ENCODE measurements at regions not wholly inside any gene's neighbourhood (a gene's known extent, or its start where the extent isn't known, plus 50 kb on each side); places are given as distances from the start of the nearest gene placed in this dataset.
"Not testable (repeated sequence)": the region's sequence is repeated elsewhere in the genome, so short reads cannot be mapped to it uniquely, and the experiment has no call there.

DNA sequence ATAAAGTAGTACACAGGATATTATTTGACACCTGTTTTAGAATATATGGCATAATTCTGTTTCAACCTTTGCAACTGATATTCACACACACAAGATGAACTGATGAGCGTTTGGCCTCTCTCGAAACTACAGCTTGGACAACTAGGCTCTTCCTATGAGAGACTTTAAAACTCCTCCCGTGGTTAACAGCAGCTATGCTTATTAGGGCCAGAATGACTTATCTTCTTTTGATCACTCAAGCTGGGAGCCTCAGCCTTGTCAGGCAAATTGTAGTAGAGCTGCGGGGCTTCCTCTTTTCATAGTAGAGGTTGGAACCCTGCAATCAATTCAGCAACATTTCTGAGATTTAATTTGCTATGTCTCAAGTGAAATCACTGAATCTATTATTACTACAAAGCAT, 381.3 kb upstream of the ANKRD20A1 start:
- DNase-seq; H3K9me3 ChIP-seq; H3K27ac Mint-ChIP-seq; CTCF ChIA-PET; POLR2A ChIA-PET; H3K4me3 ChIP-seq (ENCODE audit: control insufficient read depth in 1 of 2, extremely low read depth in 1 of 2, low read length in 1 of 2); ATAC-seq (replicated peaks in 1 of 4); H3K27ac ChIP-seq (ENCODE audit: low read length); H3K4me3 Mint-ChIP-seq; H3K36me3 ChIP-seq (ENCODE audit: control insufficient read depth in 2 of 2, extremely low read depth in 1 of 2, insufficient read depth in 1 of 2, low read length in 1 of 2); H3K27me3 ChIP-seq (replicated peaks in 1 of 2; ENCODE audit: control insufficient read depth in 2 of 2, extremely low read depth in 1 of 2, insufficient read depth in 2 of 2, low read length in 1 of 2); H3K36me3 Mint-ChIP-seq; H3K4me1 Mint-ChIP-seq; H3K4me1 ChIP-seq (ENCODE audit: control insufficient read depth in 1 of 2, extremely low read depth in 1 of 2, insufficient read depth in 2 of 2, low read length in 2 of 2); H3K27me3 Mint-ChIP-seq; H3K9me3 Mint-ChIP-seq: not testable (repeated sequence)
- WGBS (ENCODE audit: insufficient coverage) = no CpG with 5 or more reads among the region's 4 CpGs

DNA sequence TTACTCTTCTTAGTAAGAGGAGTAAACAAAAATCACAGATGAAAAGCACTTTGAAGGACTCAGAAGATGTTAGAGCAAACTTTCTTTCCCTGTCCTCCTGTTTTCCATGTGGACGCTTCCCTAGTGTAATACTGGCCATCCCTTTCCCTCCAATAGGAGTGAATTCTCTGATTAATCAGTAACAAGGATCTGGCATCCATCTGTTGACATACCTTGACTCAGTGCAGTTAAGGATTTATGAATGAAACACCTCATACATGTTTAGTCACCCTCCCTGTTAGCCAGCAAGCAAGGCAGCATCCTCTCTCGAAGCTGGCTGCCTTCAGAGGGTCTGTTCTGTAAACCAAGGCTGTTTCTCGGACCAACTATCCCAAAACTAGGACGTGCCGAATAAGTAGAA, 388.0 kb upstream of the ANKRD20A1 start:
- CTCF ChIA-PET; H3K4me1 ChIP-seq (ENCODE audit: control insufficient read depth in 1 of 2, extremely low read depth in 1 of 2, insufficient read depth in 2 of 2, low read length in 2 of 2): not testable (repeated sequence)

DNA sequence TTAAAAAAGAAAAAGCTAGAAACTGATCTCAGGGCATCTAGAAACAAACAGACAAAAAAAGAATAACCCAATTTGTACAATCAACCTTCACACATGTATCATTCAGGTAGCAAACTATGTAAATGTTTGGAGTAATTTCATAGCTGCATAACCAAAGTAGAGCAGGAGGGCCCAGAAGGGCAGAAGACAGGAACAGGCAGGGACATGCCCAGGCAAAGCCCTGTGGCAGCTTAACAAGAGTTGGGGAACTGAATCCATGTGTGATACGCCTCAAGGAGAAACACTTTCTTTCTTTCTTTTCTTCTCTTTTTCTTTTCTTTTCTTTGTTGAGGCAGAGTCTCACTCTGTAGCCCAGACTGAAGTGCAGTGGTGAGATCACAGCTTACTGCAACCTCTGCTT, 390.4 kb upstream of the ANKRD20A1 start:
- H3K36me3 ChIP-seq (ENCODE audit: control insufficient read depth in 2 of 2, extremely low read depth in 1 of 2, insufficient read depth in 1 of 2, low read length in 1 of 2); H3K27me3 ChIP-seq (replicated peaks in 1 of 2; ENCODE audit: control insufficient read depth in 2 of 2, extremely low read depth in 1 of 2, insufficient read depth in 2 of 2, low read length in 1 of 2); H3K27ac Mint-ChIP-seq; H3K4me3 ChIP-seq (ENCODE audit: control insufficient read depth in 1 of 2, extremely low read depth in 1 of 2, low read length in 1 of 2); DNase-seq; CTCF ChIA-PET; H3K4me1 ChIP-seq (ENCODE audit: control insufficient read depth in 1 of 2, extremely low read depth in 1 of 2, insufficient read depth in 2 of 2, low read length in 2 of 2); H3K9me3 Mint-ChIP-seq; ATAC-seq (replicated peaks in 1 of 4); H3K36me3 Mint-ChIP-seq; H3K4me1 Mint-ChIP-seq; POLR2A ChIA-PET; H3K27ac ChIP-seq (ENCODE audit: low read length); H3K27me3 Mint-ChIP-seq; H3K4me3 Mint-ChIP-seq; H3K9me3 ChIP-seq: not testable (repeated sequence)
- no CpG with 5 or more reads among the region's 1 CpG for WGBS (ENCODE audit: insufficient coverage)

More for the DNA sequence above, 388.0 kb upstream of the ANKRD20A1 start:
- H3K27ac ChIP-seq (ENCODE audit: low read length); H3K4me3 ChIP-seq (ENCODE audit: control insufficient read depth in 1 of 2, extremely low read depth in 1 of 2, low read length in 1 of 2); H3K27me3 Mint-ChIP-seq; H3K4me3 Mint-ChIP-seq; H3K9me3 Mint-ChIP-seq; H3K36me3 Mint-ChIP-seq; DNase-seq; H3K27ac Mint-ChIP-seq; H3K27me3 ChIP-seq (replicated peaks in 1 of 2; ENCODE audit: control insufficient read depth in 2 of 2, extremely low read depth in 1 of 2, insufficient read depth in 2 of 2, low read length in 1 of 2); H3K36me3 ChIP-seq (ENCODE audit: control insufficient read depth in 2 of 2, extremely low read depth in 1 of 2, insufficient read depth in 1 of 2, low read length in 1 of 2); H3K9me3 ChIP-seq; ATAC-seq (replicated peaks in 1 of 4); H3K4me1 Mint-ChIP-seq; POLR2A ChIA-PET: not testable (repeated sequence)
- no CpG with 5 or more reads among the region's 5 CpGs for WGBS (ENCODE audit: insufficient coverage)

DNA sequence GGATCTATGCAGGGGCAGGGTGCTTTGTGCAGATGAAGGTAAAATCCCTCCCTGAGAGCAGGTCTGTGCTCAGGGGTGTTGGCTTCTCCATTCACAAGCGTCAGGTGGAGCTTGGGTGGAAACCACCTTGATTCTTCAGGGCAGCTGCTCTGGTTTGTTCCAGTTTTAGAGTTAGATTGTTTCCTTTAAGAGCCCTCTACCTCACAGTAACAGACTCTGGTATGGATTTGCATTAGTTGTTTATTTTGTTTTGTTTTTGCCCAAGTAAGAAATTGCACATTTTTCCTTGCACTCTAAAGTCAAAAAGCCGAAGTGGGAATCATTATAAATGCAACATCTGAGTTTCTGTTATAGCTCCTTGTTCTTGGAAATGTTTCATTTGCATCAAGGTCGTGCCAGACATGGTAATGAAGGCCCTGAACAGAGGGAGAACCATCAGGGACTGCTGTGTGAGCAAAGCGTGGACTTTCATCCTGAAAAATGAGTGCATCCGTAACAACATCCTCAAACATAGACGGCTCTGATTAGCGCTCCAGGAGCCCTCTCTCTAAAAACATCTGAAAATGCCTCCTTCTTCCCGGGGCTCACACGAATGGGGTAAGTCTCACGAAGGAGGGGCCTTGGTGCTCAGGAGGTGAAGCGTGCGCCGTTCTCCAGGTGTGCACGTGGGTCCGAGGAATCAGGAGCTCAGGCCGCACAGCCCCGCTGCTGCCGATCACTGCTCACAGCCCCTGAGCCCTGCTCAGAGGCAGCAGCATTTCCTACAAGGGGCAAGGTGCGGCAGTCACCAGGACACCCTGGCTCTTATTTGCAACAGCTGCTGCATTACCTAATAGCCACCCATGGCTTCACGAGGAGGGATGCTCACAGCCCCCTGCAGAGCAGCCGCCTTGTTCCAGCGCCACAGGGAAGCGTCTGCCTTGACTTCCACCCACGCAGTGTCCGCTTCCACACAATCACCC, 396.7 kb upstream of the ANKRD20A1 start:
- ATAC-seq (replicated peaks in 1 of 4); H3K9me3 ChIP-seq; H3K4me1 Mint-ChIP-seq; H3K27me3 Mint-ChIP-seq; H3K4me3 ChIP-seq (ENCODE audit: control insufficient read depth in 1 of 2, extremely low read depth in 1 of 2, low read length in 1 of 2); H3K27ac Mint-ChIP-seq; CTCF ChIA-PET; H3K4me1 ChIP-seq (ENCODE audit: control insufficient read depth in 1 of 2, extremely low read depth in 1 of 2, insufficient read depth in 2 of 2, low read length in 2 of 2); H3K36me3 ChIP-seq (ENCODE audit: control insufficient read depth in 2 of 2, extremely low read depth in 1 of 2, insufficient read depth in 1 of 2, low read length in 1 of 2); POLR2A ChIA-PET; DNase-seq; H3K27me3 ChIP-seq (replicated peaks in 1 of 2; ENCODE audit: control insufficient read depth in 2 of 2, extremely low read depth in 1 of 2, insufficient read depth in 2 of 2, low read length in 1 of 2); H3K9me3 Mint-ChIP-seq; H3K27ac ChIP-seq (ENCODE audit: low read length); H3K4me3 Mint-ChIP-seq; H3K36me3 Mint-ChIP-seq: not testable (repeated sequence)
- WGBS (ENCODE audit: insufficient coverage) = no CpG with 5 or more reads among the region's 25 CpGs

DNA sequence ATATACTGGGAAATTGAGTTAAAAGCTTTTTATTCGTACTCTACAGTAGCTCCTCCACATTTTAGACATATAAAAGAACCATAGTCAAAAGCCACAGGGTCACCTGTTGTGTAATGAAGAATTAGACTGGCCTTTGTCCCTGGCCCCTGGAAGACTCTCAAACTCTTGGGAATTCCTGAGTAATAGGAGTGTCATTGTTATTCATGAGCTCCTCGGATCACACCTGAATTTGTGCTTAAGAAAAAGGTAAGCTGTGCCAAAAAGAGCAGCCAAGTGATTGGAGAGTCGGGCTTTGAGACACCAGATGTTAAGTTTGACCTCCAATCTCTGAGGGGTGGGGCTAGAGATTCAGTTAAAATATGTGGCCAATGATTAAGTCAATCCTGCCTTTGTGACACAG, 405.8 kb upstream of the ANKRD20A1 start:
- H3K27ac ChIP-seq (ENCODE audit: low read length); H3K9me3 Mint-ChIP-seq; CTCF ChIA-PET; H3K36me3 ChIP-seq (ENCODE audit: control insufficient read depth in 2 of 2, extremely low read depth in 1 of 2, insufficient read depth in 1 of 2, low read length in 1 of 2); ATAC-seq (replicated peaks in 1 of 4); H3K4me1 ChIP-seq (ENCODE audit: control insufficient read depth in 1 of 2, extremely low read depth in 1 of 2, insufficient read depth in 2 of 2, low read length in 2 of 2); DNase-seq; H3K27ac Mint-ChIP-seq; H3K4me3 ChIP-seq (ENCODE audit: control insufficient read depth in 1 of 2, extremely low read depth in 1 of 2, low read length in 1 of 2); H3K9me3 ChIP-seq; H3K27me3 Mint-ChIP-seq; H3K4me3 Mint-ChIP-seq; H3K27me3 ChIP-seq (replicated peaks in 1 of 2; ENCODE audit: control insufficient read depth in 2 of 2, extremely low read depth in 1 of 2, insufficient read depth in 2 of 2, low read length in 1 of 2); H3K36me3 Mint-ChIP-seq; POLR2A ChIA-PET; H3K4me1 Mint-ChIP-seq: not testable (repeated sequence)
- no CpG with 5 or more reads among the region's 3 CpGs for WGBS (ENCODE audit: insufficient coverage)

DNA sequence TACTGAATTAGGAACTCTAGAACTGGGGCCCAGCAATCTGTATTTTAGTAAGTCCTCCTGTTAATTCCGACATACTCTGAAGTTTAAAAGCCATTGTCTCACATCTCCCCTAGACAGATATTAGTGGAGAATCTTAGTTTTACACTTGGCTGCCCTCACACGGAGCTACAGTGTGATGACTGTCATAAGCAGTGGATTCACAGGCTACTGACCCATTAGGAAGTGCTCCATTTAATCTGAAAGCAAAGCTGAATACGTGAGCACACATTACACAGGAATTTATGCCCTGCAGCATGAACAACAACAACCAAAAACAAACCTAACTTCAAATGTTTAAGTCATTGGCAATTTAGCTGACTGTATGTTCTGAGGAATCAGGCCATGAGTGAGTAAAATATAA, 416.4 kb upstream of the ANKRD20A1 start:
- H3K4me3 Mint-ChIP-seq; H3K27me3 ChIP-seq (replicated peaks in 1 of 2; ENCODE audit: control insufficient read depth in 2 of 2, extremely low read depth in 1 of 2, insufficient read depth in 2 of 2, low read length in 1 of 2); H3K27ac Mint-ChIP-seq; DNase-seq; H3K27ac ChIP-seq (ENCODE audit: low read length); H3K4me1 ChIP-seq (ENCODE audit: control insufficient read depth in 1 of 2, extremely low read depth in 1 of 2, insufficient read depth in 2 of 2, low read length in 2 of 2); CTCF ChIA-PET; H3K27me3 Mint-ChIP-seq; H3K9me3 Mint-ChIP-seq; H3K4me1 Mint-ChIP-seq; H3K36me3 Mint-ChIP-seq; POLR2A ChIA-PET; H3K36me3 ChIP-seq (ENCODE audit: control insufficient read depth in 2 of 2, extremely low read depth in 1 of 2, insufficient read depth in 1 of 2, low read length in 1 of 2); H3K4me3 ChIP-seq (ENCODE audit: control insufficient read depth in 1 of 2, extremely low read depth in 1 of 2, low read length in 1 of 2); H3K9me3 ChIP-seq; ATAC-seq (replicated peaks in 1 of 4): not testable (repeated sequence)
- no CpG with 5 or more reads among the region's 3 CpGs for WGBS (ENCODE audit: insufficient coverage)

DNA sequence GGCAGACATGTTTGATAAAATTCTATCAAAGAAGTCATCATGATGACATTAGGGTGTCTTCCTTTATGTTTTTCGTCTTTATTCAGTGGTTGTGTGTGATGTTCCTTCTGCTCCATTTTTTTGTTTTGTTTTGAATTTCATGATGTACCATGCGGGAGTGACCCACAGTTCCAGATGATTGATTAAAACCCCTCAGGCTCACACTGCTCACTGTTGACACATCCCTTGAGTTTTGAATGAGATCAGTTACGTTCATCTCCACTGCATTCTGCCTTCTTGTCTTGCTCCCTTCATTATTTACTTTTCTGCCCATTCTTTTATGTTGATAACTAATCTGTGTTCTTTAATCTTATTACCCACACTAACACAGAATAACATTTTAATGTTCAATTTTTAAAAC, 421.7 kb upstream of the ANKRD20A1 start:
- WGBS (ENCODE audit: insufficient coverage) = no CpG with 5 or more reads among the region's 3 CpGs
- H3K9me3 Mint-ChIP-seq; H3K4me1 Mint-ChIP-seq; H3K36me3 ChIP-seq (ENCODE audit: control insufficient read depth in 2 of 2, extremely low read depth in 1 of 2, insufficient read depth in 1 of 2, low read length in 1 of 2); H3K27me3 ChIP-seq (replicated peaks in 1 of 2; ENCODE audit: control insufficient read depth in 2 of 2, extremely low read depth in 1 of 2, insufficient read depth in 2 of 2, low read length in 1 of 2); H3K9me3 ChIP-seq; H3K27ac Mint-ChIP-seq; POLR2A ChIA-PET; H3K4me1 ChIP-seq (ENCODE audit: control insufficient read depth in 1 of 2, extremely low read depth in 1 of 2, insufficient read depth in 2 of 2, low read length in 2 of 2); ATAC-seq (replicated peaks in 1 of 4); H3K36me3 Mint-ChIP-seq; H3K27ac ChIP-seq (ENCODE audit: low read length); CTCF ChIA-PET; H3K27me3 Mint-ChIP-seq; DNase-seq; H3K4me3 ChIP-seq (ENCODE audit: control insufficient read depth in 1 of 2, extremely low read depth in 1 of 2, low read length in 1 of 2); H3K4me3 Mint-ChIP-seq: not testable (repeated sequence)
